ENCODE measurements at regions not wholly inside any gene's neighbourhood (a gene's known extent, or its start where the extent isn't known, plus 50 kb on each side); places are given as distances from the start of the nearest gene placed in this dataset.

- Histone ChIP-seq H3K4me3 (ENCODE audit: low read depth, low read length) (no peak overlapping the region), H3K27ac (ENCODE audit: low read depth, low read length) (no peak overlapping the region), H3K27me3 (ENCODE audit: control insufficient read depth, insufficient read depth, low read length) (no peaks in the 10 kb centered on the region), H3K9me3 (ENCODE audit: control insufficient read depth, insufficient read depth, low read length) (no peaks in the 10 kb centered on the region)
- ChIA-PET POLR2A (no interaction called here), CTCF (no interaction called here)
- no peak for TF ChIP-seq CTCF (IDR thresholded peaks at IDR 0.05; ENCODE audit: low read depth, low read length)
- no peak for DNase-seq (ENCODE audit: low read depth, low spot score)
Observed at GRCh38 chr6:3594201-3594600, 137.4 kb upstream of the SLC22A23 start.

GRCh38 chr6:3593161-3593560, 136.3 kb upstream of the SLC22A23 start:
- no peak overlapping the region for H3K27ac ChIP-seq (ENCODE audit: low read depth, low read length)
- H3K27me3 ChIP-seq (ENCODE audit: control insufficient read depth, insufficient read depth, low read length) = no peaks in the 10 kb centered on the region
- CTCF ChIA-PET = no interaction called here
- no peak for TF ChIP-seq CTCF (IDR thresholded peaks at IDR 0.05; ENCODE audit: low read depth, low read length)
- H3K4me3 ChIP-seq (ENCODE audit: low read depth, low read length) = no peak overlapping the region
- no peak for DNase-seq (ENCODE audit: low read depth, low spot score)
- H3K9me3 ChIP-seq (ENCODE audit: control insufficient read depth, insufficient read depth, low read length) = 0 out of 2 replicates have a peak, but pooled peaks cover 2% of the 10 kb centered on the region
- POLR2A ChIA-PET = no interaction called here

GRCh38 chr6:3592371-3592941, 135.6 kb upstream of the SLC22A23 start:
- CTCF ChIA-PET = no interaction called here
- Histone ChIP-seq H3K27me3 (ENCODE audit: control insufficient read depth, insufficient read depth, low read length) (no peaks in the 10 kb centered on the region), H3K27ac (ENCODE audit: low read depth, low read length) (peak overlapping the region; percentile 47), H3K9me3 (ENCODE audit: control insufficient read depth, insufficient read depth, low read length) (peaks cover 2% of the 10 kb centered on the region; the same call in 1 of the 2 replicates), H3K4me3 (ENCODE audit: low read depth, low read length) (no peak overlapping the region)
- POLR2A ChIA-PET = no interaction called here
- peak; percentile 43 for DNase-seq (ENCODE audit: low read depth, low spot score)
- no peak for TF ChIP-seq CTCF (IDR thresholded peaks at IDR 0.05; ENCODE audit: low read depth, low read length)

GRCh38 chr6:3591970-3592369, 135.1 kb upstream of the SLC22A23 start:
- H3K4me3 ChIP-seq (ENCODE audit: low read depth, low read length) = no peak overlapping the region
- TF ChIP-seq CTCF (IDR thresholded peaks at IDR 0.05; ENCODE audit: low read depth, low read length) = no peak
- H3K27me3 ChIP-seq (ENCODE audit: control insufficient read depth, insufficient read depth, low read length) = no peaks in the 10 kb centered on the region
- ChIA-PET CTCF (no interaction called here), POLR2A (no interaction called here)
- H3K9me3 ChIP-seq (ENCODE audit: control insufficient read depth, insufficient read depth, low read length) = peaks cover 2% of the 10 kb centered on the region; the same call in 1 of the 2 replicates
- H3K27ac ChIP-seq (ENCODE audit: low read depth, low read length) = no peak overlapping the region
- DNase-seq (ENCODE audit: low read depth, low spot score) = no peak

GRCh38 chr6:3587660-3588059, 130.8 kb upstream of the SLC22A23 start:
- no peak overlapping the region for H3K27ac ChIP-seq (ENCODE audit: low read depth, low read length)
- TF ChIP-seq CTCF (IDR thresholded peaks at IDR 0.05; ENCODE audit: low read depth, low read length) = no peak
- no peaks in the 10 kb centered on the region for H3K27me3 ChIP-seq (ENCODE audit: control insufficient read depth, insufficient read depth, low read length)
- ChIA-PET POLR2A (no interaction called here), CTCF (no interaction called here)
- DNase-seq (ENCODE audit: low read depth, low spot score) = no peak
- no peak overlapping the region for H3K4me3 ChIP-seq (ENCODE audit: low read depth, low read length)
- peaks cover 2% of the 10 kb centered on the region; the same call in 1 of the 2 replicates for H3K9me3 ChIP-seq (ENCODE audit: control insufficient read depth, insufficient read depth, low read length)

Measured in AG04450 (cell line).